Ishikawa (cell line): ENCODE measurements at regions not wholly inside any gene's neighbourhood (a gene's known extent, or its start where the extent isn't known, plus 50 kb on each side); places are given as distances from the start of the nearest gene placed in this dataset.

Experiments
- CEBPB ChIP-seq: IDR thresholded peaks from 2 replicates; pipeline ENCODE4 v1.6.1; 2012
- EP300 ChIP-seq: IDR thresholded peaks from 2 replicates; pipeline ENCODE4 v1.6.1; 2012; ENCODE audit warnings: borderline replicate concordance
- FOXM1 ChIP-seq: IDR thresholded peaks from 2 replicates; pipeline ENCODE4 v1.6.1; 2012; ENCODE audit warnings: low read depth, borderline replicate concordance
- RAD21 ChIP-seq: IDR thresholded peaks from 2 replicates; pipeline ENCODE4 v1.6.1; 2012; ENCODE audit warnings: low read depth
- REST ChIP-seq: IDR thresholded peaks from 2 replicates; pipeline ENCODE4 v1.6.1; 2012; ENCODE audit warnings: low read depth, mild to moderate bottlenecking
- TEAD4 ChIP-seq: IDR thresholded peaks from 2 replicates; pipeline ENCODE4 v1.6.1; 2012
- ZBTB7A ChIP-seq: IDR thresholded peaks from 2 replicates; pipeline ENCODE4 v1.6.1; 2012; ENCODE audit warnings: low read depth

- no peak for TF ChIP-seq RAD21
- no peak for TF ChIP-seq ZBTB7A
- no peak for TF ChIP-seq EP300
- TF ChIP-seq CEBPB: no peak
- TF ChIP-seq REST: no peak
- TF ChIP-seq TEAD4: no peak
- TF ChIP-seq FOXM1: no peak
Observed at GRCh38 chr18:46373791-46374190, 269.6 kb downstream of the HAUS1 start.
